Fibroblast of lung (primary cell): ENCODE measurements at regions not wholly inside any gene's neighbourhood (a gene's known extent, or its start where the extent isn't known, plus 50 kb on each side); places are given as distances from the start of the nearest gene placed in this dataset.

Experiments
- DNase-seq, 2 donors: peaks; one replicate each; pipeline versions ENCODE4 v3.0.0 to v3.0.0-alpha.2; 2010; ENCODE audit warnings: low read depth in 2 of 2
- H2AFZ ChIP-seq: 2 replicates; pipeline ENCODE4 v1.5.1; 2012; ENCODE audit warnings: low read length, control low read depth, inconsistent platforms
- H3K27ac ChIP-seq: 2 replicates; pipeline ENCODE4 v1.5.1; 2011; ENCODE audit warnings: low read length, control low read depth; ENCODE audit not compliant: insufficient read depth
- H3K27me3 ChIP-seq: 2 replicates; pipeline ENCODE4 v1.5.1; 2011; ENCODE audit warnings: mild to moderate bottlenecking, low read length; ENCODE audit not compliant: control insufficient read depth, insufficient read depth
- H3K36me3 ChIP-seq: 2 replicates; pipeline ENCODE4 v1.5.1; 2011; ENCODE audit warnings: low read length; ENCODE audit not compliant: control insufficient read depth, insufficient read depth
- H3K4me1 ChIP-seq: 2 replicates; pipeline ENCODE4 v1.5.1; 2011; ENCODE audit warnings: low read length; ENCODE audit not compliant: control insufficient read depth, insufficient read depth; ENCODE audit errors: extremely low read depth
- H3K4me2 ChIP-seq: 2 replicates; pipeline ENCODE4 v1.5.1; 2011; ENCODE audit warnings: low read length, control low read depth; ENCODE audit not compliant: insufficient read depth; ENCODE audit errors: extremely low read depth
- H3K4me3 ChIP-seq, 4 experiments: fragments of 200-600 bp in 1 of 4; sonication (generic) in 1 of 4; replicated peaks in 1 of 4; 2 replicates each; pipeline ENCODE4 v1.5.1; 2011 to 2016; ENCODE audit warnings: low read length in 4 of 4, low read depth in 3 of 4, mild to moderate bottlenecking in 3 of 4, control low read depth in 2 of 4, inconsistent platforms in 1 of 4, mixed read lengths in 1 of 4; ENCODE audit not compliant: insufficient read depth in 1 of 4; ENCODE audit errors: control extremely low read depth in 1 of 4
- H3K79me2 ChIP-seq: 2 replicates; pipeline ENCODE4 v1.5.1; 2012; ENCODE audit warnings: mild to moderate bottlenecking, low read length, inconsistent platforms; ENCODE audit not compliant: control insufficient read depth, insufficient read depth
- H3K9ac ChIP-seq: 2 replicates; pipeline ENCODE4 v1.5.1; 2011; ENCODE audit warnings: mild to moderate bottlenecking, low read length, control low read depth; ENCODE audit not compliant: insufficient read depth
- H3K9me3 ChIP-seq: 2 replicates; pipeline ENCODE4 v1.5.1; 2012; ENCODE audit warnings: low read depth, low read length; ENCODE audit not compliant: control insufficient read depth, insufficient read depth
- H4K20me1 ChIP-seq: 2 replicates; pipeline ENCODE4 v1.5.1; 2011; ENCODE audit warnings: low read length; ENCODE audit not compliant: control insufficient read depth, insufficient read depth; ENCODE audit errors: extremely low read depth
- CTCF ChIP-seq, 2 donors: IDR thresholded peaks in 1 of 2; conservative IDR thresholded peaks in 1 of 2; 1 replicate in 1 of 2; 2 replicates in 1 of 2; pipeline ENCODE4 v1.5.1; 2011 to 2012; ENCODE audit warnings: low read length in 2 of 2, control low read depth in 1 of 2, inconsistent platforms in 1 of 2, low read depth in 1 of 2, mild to moderate bottlenecking in 1 of 2
- EZH2 ChIP-seq: IDR thresholded peaks from 2 replicates; pipeline ENCODE4 v1.5.1; 2012; ENCODE audit warnings: low read length, control low read depth, mild to moderate bottlenecking; ENCODE audit errors: missing control alignments

- no peaks in the 10 kb centered on the region for H3K36me3 ChIP-seq
- DNase-seq, result peak in 1 of 2 donors; percentile 88
- H3K4me1 ChIP-seq, result no peaks in the 10 kb centered on the region
- H4K20me1 ChIP-seq, result no peaks in the 10 kb centered on the region
- no peaks in the 10 kb centered on the region for H3K79me2 ChIP-seq
- H3K27me3 ChIP-seq, result no peaks in the 10 kb centered on the region
- H3K9me3 ChIP-seq, result no peaks in the 10 kb centered on the region
- H2AFZ ChIP-seq, result no peak overlapping the region
- H3K4me3 ChIP-seq, result no peak overlapping the region
- no peak overlapping the region for H3K4me2 ChIP-seq
- H3K27ac ChIP-seq, result no peak overlapping the region
- H3K9ac ChIP-seq, result no peak overlapping the region
- no peak for TF ChIP-seq EZH2
- TF ChIP-seq CTCF (conservative IDR thresholded peaks at IDR 0.05 in 1 of 2, IDR thresholded peaks at IDR 0.05 in 1 of 2; ENCODE audit: low read depth in 1 of 2, low read length in 2 of 2), result no peak
These were observed 589.3 kb upstream of the KCNMB2 start for GRCh38 chr3:177946936-177947335.

GRCh38 chr3:177947901-177948300, 588.3 kb upstream of the KCNMB2 start:
- Histone ChIP-seq H3K27ac (no peak overlapping the region), H3K4me1 (no peaks in the 10 kb centered on the region), H3K4me2 (no peak overlapping the region), H3K4me3 (no peak overlapping the region), H3K9ac (no peak overlapping the region), H2AFZ (no peak overlapping the region), H3K36me3 (no peaks in the 10 kb centered on the region), H4K20me1 (no peaks in the 10 kb centered on the region), H3K27me3 (no peaks in the 10 kb centered on the region), H3K79me2 (no peaks in the 10 kb centered on the region), H3K9me3 (no peaks in the 10 kb centered on the region)
- TF ChIP-seq CTCF (conservative IDR thresholded peaks at IDR 0.05 in 1 of 2, IDR thresholded peaks at IDR 0.05 in 1 of 2; ENCODE audit: low read depth in 1 of 2, low read length in 2 of 2) (no peak), EZH2 (no peak)
- no peak for DNase-seq

- no peaks in the 10 kb centered on the region for H3K4me1 ChIP-seq
- H2AFZ ChIP-seq, result no peak overlapping the region
- H3K9me3 ChIP-seq, result no peaks in the 10 kb centered on the region
- TF ChIP-seq EZH2, result no peak
- no peak for TF ChIP-seq CTCF (conservative IDR thresholded peaks at IDR 0.05 in 1 of 2, IDR thresholded peaks at IDR 0.05 in 1 of 2; ENCODE audit: low read depth in 1 of 2, low read length in 2 of 2)
- H3K79me2 ChIP-seq, result no peaks in the 10 kb centered on the region
- no peak for DNase-seq
- H3K4me3 ChIP-seq, result no peak overlapping the region
- H3K4me2 ChIP-seq, result no peak overlapping the region
- H3K27ac ChIP-seq, result no peak overlapping the region
- no peak overlapping the region for H3K9ac ChIP-seq
- no peaks in the 10 kb centered on the region for H3K36me3 ChIP-seq
- H3K27me3 ChIP-seq, result no peaks in the 10 kb centered on the region
- no peaks in the 10 kb centered on the region for H4K20me1 ChIP-seq
These were observed 587.4 kb upstream of the KCNMB2 start for GRCh38 chr3:177948716-177949425.
